ENCODE measurements at regions not wholly inside any gene's neighbourhood (a gene's known extent, or its start where the extent isn't known, plus 50 kb on each side); places are given as distances from the start of the nearest gene placed in this dataset.

- no peak for TF ChIP-seq FOXA1 (IDR thresholded peaks at IDR 0.05; ENCODE audit: borderline replicate concordance)
- no peak for TF ChIP-seq CTCF (IDR thresholded peaks at IDR 0.05 in 2 of 3, conservative IDR thresholded peaks at IDR 0.05 in 1 of 3; ENCODE audit: insufficient read depth in 2 of 3, low read depth in 1 of 3, low read length in 3 of 3)
- TF ChIP-seq BMI1 (IDR thresholded peaks at IDR 0.05; ENCODE audit: low read length): no peak
- TF ChIP-seq ZNF311 (CRISPR knock-in tag; IDR thresholded peaks at IDR 0.05): no peak
- TF ChIP-seq, protein P1, sequence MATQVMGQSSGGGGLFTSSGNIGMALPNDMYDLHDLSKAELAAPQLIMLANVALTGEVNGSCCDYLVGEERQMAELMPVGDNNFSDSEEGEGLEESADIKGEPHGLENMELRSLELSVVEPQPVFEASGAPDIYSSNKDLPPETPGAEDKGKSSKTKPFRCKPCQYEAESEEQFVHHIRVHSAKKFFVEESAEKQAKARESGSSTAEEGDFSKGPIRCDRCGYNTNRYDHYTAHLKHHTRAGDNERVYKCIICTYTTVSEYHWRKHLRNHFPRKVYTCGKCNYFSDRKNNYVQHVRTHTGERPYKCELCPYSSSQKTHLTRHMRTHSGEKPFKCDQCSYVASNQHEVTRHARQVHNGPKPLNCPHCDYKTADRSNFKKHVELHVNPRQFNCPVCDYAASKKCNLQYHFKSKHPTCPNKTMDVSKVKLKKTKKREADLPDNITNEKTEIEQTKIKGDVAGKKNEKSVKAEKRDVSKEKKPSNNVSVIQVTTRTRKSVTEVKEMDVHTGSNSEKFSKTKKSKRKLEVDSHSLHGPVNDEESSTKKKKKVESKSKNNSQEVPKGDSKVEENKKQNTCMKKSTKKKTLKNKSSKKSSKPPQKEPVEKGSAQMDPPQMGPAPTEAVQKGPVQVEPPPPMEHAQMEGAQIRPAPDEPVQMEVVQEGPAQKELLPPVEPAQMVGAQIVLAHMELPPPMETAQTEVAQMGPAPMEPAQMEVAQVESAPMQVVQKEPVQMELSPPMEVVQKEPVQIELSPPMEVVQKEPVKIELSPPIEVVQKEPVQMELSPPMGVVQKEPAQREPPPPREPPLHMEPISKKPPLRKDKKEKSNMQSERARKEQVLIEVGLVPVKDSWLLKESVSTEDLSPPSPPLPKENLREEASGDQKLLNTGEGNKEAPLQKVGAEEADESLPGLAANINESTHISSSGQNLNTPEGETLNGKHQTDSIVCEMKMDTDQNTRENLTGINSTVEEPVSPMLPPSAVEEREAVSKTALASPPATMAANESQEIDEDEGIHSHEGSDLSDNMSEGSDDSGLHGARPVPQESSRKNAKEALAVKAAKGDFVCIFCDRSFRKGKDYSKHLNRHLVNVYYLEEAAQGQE (IDR thresholded peaks at IDR 0.05; ENCODE audit: borderline replicate concordance): no peak
- TF ChIP-seq, protein P1 (CRISPR knock-in tag; IDR thresholded peaks at IDR 0.05; ENCODE audit: low read depth): no peak
- no peak for TF ChIP-seq TAF9B (IDR thresholded peaks at IDR 0.05; ENCODE audit: partially characterized antibody)
- TF ChIP-seq, protein P2, sequence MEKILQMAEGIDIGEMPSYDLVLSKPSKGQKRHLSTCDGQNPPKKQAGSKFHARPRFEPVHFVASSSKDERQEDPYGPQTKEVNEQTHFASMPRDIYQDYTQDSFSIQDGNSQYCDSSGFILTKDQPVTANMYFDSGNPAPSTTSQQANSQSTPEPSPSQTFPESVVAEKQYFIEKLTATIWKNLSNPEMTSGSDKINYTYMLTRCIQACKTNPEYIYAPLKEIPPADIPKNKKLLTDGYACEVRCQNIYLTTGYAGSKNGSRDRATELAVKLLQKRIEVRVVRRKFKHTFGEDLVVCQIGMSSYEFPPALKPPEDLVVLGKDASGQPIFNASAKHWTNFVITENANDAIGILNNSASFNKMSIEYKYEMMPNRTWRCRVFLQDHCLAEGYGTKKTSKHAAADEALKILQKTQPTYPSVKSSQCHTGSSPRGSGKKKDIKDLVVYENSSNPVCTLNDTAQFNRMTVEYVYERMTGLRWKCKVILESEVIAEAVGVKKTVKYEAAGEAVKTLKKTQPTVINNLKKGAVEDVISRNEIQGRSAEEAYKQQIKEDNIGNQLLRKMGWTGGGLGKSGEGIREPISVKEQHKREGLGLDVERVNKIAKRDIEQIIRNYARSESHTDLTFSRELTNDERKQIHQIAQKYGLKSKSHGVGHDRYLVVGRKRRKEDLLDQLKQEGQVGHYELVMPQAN (IDR thresholded peaks at IDR 0.05; ENCODE audit: borderline replicate concordance): no peak
- TF ChIP-seq FOXA3 (CRISPR knock-in tag; conservative IDR thresholded peaks at IDR 0.05 in 1 of 2, IDR thresholded peaks at IDR 0.05 in 1 of 2): no peak
- TF ChIP-seq, protein P3, sequence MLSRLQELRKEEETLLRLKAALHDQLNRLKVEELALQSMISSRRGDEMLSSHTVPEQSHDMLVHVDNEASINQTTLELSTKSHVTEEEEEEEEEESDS (CRISPR knock-in tag; IDR thresholded peaks at IDR 0.05): no peak
Observed at GRCh38 chr2:131754929-131755720, 227.4 kb downstream of the CCDC74A start.

Data from K562 (cell line).